Nephron progenitor cell (in vitro differentiated cells): ENCODE measurements at regions not wholly inside any gene's neighbourhood (a gene's known extent, or its start where the extent isn't known, plus 50 kb on each side); places are given as distances from the start of the nearest gene placed in this dataset.

Experiments used
- DNase-seq: peaks from one replicate; pipeline ENCODE4 v3.0.0; 2021
- H3K27ac Mint-ChIP-seq: 2 replicates; pipeline ENCODE4 v1.8.0; 2021; ENCODE audit warnings: mild to moderate bottlenecking, moderate library complexity, mixed read lengths
- H3K27me3 Mint-ChIP-seq: 2 replicates; pipeline ENCODE4 v1.8.0; 2021; ENCODE audit warnings: mild to moderate bottlenecking, low read depth, mixed read lengths; ENCODE audit not compliant: poor library complexity
- H3K36me3 Mint-ChIP-seq: 2 replicates; pipeline ENCODE4 v1.8.0; 2021; ENCODE audit warnings: low read depth, mixed read lengths
- H3K4me1 Mint-ChIP-seq: 2 replicates; pipeline ENCODE4 v1.8.0; 2021; ENCODE audit warnings: mixed read lengths
- H3K4me3 Mint-ChIP-seq: 2 replicates; pipeline ENCODE4 v1.8.0; 2021; ENCODE audit warnings: mild to moderate bottlenecking, moderate library complexity, mixed read lengths
- H3K9me3 Mint-ChIP-seq: 2 replicates; pipeline ENCODE4 v1.8.0; 2021; ENCODE audit warnings: mild to moderate bottlenecking, moderate library complexity, mixed read lengths
- TF ChIP-seq, protein P1 (sequence below): fragments of 200-600 bp; sonication (generic); IDR thresholded peaks from 2 replicates; pipeline ENCODE4 v1.5.0; 2021; ENCODE audit warnings: antibody characterized with exemption

DNA sequence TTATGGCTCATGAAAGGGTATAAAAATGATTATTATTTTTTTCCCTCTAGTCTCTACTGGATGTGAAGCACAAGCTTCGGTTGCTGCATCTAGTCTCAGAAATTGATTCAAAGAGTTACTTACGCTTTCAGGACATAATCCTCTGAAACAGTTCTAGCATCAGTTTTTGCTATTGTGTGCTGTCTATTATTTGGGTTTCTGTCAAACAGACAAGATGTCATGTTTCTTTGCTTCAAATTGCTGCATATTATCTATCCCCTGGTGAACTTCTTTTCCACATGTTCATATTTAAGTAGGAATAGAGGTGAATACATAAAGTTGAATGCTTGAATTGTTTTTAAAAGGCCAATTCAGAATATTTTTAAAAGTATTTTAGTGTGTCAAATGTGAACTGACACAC is 161.6 kb upstream of the GBE1 start:
- no peaks in the 10 kb centered on the region for H3K9me3 Mint-ChIP-seq
- H3K4me1 Mint-ChIP-seq, result no peaks in the 10 kb centered on the region
- no peaks in the 10 kb centered on the region for H3K36me3 Mint-ChIP-seq
- H3K27me3 Mint-ChIP-seq, result no peaks in the 10 kb centered on the region
- DNase-seq, result no peak
- H3K27ac Mint-ChIP-seq, result no peak overlapping the region
- TF ChIP-seq, protein P1, sequence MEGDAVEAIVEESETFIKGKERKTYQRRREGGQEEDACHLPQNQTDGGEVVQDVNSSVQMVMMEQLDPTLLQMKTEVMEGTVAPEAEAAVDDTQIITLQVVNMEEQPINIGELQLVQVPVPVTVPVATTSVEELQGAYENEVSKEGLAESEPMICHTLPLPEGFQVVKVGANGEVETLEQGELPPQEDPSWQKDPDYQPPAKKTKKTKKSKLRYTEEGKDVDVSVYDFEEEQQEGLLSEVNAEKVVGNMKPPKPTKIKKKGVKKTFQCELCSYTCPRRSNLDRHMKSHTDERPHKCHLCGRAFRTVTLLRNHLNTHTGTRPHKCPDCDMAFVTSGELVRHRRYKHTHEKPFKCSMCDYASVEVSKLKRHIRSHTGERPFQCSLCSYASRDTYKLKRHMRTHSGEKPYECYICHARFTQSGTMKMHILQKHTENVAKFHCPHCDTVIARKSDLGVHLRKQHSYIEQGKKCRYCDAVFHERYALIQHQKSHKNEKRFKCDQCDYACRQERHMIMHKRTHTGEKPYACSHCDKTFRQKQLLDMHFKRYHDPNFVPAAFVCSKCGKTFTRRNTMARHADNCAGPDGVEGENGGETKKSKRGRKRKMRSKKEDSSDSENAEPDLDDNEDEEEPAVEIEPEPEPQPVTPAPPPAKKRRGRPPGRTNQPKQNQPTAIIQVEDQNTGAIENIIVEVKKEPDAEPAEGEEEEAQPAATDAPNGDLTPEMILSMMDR, result no peak
- H3K4me3 Mint-ChIP-seq, result no peak overlapping the region

DNA sequence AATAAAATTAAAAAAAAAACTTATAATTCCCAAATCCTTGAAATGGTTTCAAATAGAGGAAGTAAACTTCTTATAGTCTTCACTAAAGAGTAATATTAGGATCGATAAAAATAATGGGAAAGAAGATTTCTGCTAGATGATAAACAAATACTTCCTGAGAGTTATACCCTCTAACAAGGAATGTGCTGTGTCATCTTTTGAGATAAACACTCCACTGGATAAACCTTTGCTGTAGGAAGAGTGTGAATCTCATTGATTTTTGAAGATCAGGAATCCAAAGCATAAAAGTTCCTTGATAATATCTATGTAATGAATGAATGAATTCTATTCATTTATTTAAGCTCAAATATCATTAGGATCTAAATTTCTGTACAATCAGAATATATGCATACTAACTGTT is 161.0 kb upstream of the GBE1 start:
- no peaks in the 10 kb centered on the region for H3K9me3 Mint-ChIP-seq
- DNase-seq, result no peak

DNA sequence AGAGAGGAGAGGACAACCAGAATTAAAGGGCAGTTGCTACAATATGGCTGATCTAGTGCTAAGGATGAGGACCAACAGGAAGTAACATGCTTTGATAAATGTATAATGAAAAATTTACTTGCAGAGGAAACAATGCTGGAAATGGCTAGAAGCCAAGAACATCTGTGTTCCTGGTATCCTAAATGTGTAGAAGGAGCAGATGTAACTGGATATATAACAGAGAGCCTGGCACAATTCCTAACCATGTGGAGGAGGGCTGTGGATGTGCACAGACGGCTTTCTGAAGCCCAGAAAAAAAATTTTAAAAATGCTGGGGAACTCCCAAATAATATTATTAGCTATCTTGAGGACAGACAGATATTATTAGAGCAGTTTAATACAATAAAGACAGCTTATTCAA is 159.4 kb upstream of the GBE1 start:
- TF ChIP-seq, protein P1, result no peak
- DNase-seq, result no peak
- H3K36me3 Mint-ChIP-seq, result no peaks in the 10 kb centered on the region
- H3K27ac Mint-ChIP-seq, result no peak overlapping the region
- no peak overlapping the region for H3K4me3 Mint-ChIP-seq
- no peaks in the 10 kb centered on the region for H3K4me1 Mint-ChIP-seq
- peaks cover 4% of the 10 kb centered on the region for H3K27me3 Mint-ChIP-seq
- H3K9me3 Mint-ChIP-seq, result no peaks in the 10 kb centered on the region

More for the DNA sequence above, 161.0 kb upstream of the GBE1 start:
- no peaks in the 10 kb centered on the region for H3K4me1 Mint-ChIP-seq
- TF ChIP-seq, protein P1, result no peak
- no peak overlapping the region for H3K27ac Mint-ChIP-seq
- H3K27me3 Mint-ChIP-seq, result no peaks in the 10 kb centered on the region
- no peaks in the 10 kb centered on the region for H3K36me3 Mint-ChIP-seq
- H3K4me3 Mint-ChIP-seq, result no peak overlapping the region

DNA sequence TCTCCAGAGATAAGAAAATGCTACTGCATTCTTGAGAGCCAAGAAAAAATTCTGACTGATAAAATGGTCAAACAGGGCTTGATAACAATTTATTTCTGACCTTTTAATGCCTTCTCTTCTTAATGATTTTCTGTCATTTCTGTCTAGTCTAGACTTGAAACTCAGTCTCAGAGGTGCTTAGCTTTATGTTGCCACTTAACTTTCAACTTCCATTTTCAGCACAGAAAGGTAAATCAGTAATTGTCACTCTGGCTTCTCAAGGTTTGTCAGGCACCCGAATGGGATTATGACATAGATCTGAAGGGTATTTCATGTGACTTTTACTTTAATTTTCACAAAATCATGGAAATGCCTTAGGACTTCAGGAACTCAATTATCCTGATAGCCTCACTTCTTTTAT is 155.4 kb upstream of the GBE1 start:
- no peaks in the 10 kb centered on the region for H3K9me3 Mint-ChIP-seq
- no peak overlapping the region for H3K27ac Mint-ChIP-seq
- TF ChIP-seq, protein P1, result no peak
- peaks cover 4% of the 10 kb centered on the region for H3K27me3 Mint-ChIP-seq
- no peak for DNase-seq
- H3K4me1 Mint-ChIP-seq, result no peaks in the 10 kb centered on the region
- H3K36me3 Mint-ChIP-seq, result no peaks in the 10 kb centered on the region
- H3K4me3 Mint-ChIP-seq, result no peak overlapping the region

DNA sequence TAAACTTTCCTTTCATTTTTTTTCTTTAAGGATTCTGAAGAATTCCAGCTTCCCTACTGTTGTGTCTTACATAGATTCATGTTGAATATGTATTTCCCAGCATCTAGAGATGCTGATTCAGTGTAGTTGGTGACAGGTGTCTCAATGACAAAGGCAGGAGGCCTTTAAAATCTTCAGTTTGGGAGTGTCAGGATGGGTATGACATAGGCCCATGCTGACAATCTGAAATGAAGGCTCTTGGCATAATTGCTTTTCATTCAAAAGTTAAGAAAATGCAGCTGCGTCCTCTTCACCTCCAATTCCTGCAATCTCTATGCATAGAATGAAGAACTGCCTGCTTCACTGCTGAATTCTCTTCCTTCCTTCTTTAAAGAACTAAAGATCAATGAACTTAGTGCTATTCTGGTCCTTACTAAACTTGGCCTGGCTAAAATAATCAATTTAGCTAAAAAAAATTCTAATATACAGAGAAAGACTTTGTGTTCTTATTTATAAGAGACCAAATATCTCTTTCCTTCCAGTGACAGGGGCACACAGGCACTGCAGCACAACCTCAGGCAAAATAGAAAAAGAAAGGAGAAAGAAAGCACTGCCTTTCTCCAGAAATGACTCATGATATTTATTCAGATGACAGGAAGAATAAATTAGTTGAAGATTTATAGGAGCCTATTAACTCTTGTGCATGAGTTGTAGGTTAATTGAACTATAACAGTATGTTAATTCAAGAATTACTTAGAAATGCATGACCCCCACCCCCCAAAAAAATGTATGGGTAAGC is 152.6 kb upstream of the GBE1 start:
- Mint-ChIP-seq H3K27ac (no peak overlapping the region), H3K4me3 (no peak overlapping the region), H3K36me3 (no peaks in the 10 kb centered on the region), H3K4me1 (peaks cover 4% of the 10 kb centered on the region), H3K27me3 (peaks cover 4% of the 10 kb centered on the region), H3K9me3 (no peaks in the 10 kb centered on the region)
- DNase-seq, result no peak
- TF ChIP-seq, protein P1, result no peak

DNA sequence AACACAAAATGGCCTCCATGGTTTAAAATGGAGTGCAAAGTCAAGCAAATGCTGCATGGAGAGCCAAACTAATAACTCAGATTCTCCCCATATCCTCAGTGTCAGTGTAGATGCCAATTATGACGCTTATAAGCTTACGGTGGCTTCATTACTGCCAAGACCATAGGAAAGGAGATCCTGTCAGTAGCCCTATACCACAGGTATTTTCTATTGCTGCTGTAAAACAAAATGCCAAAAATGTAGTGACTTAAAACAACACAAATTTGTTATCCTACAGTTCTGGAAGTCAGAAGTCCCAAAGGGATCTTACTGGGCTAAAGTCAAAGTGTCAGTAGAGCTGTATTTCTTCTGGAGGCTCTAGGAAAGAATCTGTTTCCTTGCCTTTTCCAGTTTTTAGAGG is 149.8 kb upstream of the GBE1 start:
- TF ChIP-seq, protein P1, result no peak
- H3K36me3 Mint-ChIP-seq, result no peaks in the 10 kb centered on the region
- H3K27me3 Mint-ChIP-seq, result peaks cover 4% of the 10 kb centered on the region
- DNase-seq, result no peak
- H3K9me3 Mint-ChIP-seq, result peaks cover 3% of the 10 kb centered on the region
- H3K4me1 Mint-ChIP-seq, result peaks cover 4% of the 10 kb centered on the region
- no peak overlapping the region for H3K27ac Mint-ChIP-seq
- no peak overlapping the region for H3K4me3 Mint-ChIP-seq
